NCI-H82 (cell line): ENCODE measurements at regions not wholly inside any gene's neighbourhood (a gene's known extent, or its start where the extent isn't known, plus 50 kb on each side); places are given as distances from the start of the nearest gene placed in this dataset.

Source experiments
- DNase-seq: peaks from one replicate; lab custom pipeline; 2025; lab: John Stamatoyannopoulos, UW

DNA sequence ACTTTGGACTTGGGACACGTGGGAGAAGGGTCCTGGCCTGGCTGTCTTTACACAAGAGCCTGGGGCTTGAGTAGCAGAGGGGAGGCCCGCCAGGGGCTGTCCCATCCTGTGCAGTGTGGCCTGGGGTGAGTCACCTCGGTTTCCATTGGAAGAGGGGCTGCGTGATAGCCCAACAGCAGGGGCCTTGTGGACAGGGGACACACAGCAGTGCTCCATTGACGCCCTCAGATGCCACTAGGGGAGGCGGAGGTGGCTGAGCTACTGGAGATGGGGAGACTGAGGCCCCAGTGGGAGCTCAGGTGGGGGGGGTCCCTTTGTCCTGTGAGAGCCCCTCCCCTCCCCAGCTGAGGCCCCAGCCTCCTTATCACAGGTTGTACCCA is 50.0 kb upstream of the RNU6ATAC start:
- DNase-seq: no peak

DNA sequence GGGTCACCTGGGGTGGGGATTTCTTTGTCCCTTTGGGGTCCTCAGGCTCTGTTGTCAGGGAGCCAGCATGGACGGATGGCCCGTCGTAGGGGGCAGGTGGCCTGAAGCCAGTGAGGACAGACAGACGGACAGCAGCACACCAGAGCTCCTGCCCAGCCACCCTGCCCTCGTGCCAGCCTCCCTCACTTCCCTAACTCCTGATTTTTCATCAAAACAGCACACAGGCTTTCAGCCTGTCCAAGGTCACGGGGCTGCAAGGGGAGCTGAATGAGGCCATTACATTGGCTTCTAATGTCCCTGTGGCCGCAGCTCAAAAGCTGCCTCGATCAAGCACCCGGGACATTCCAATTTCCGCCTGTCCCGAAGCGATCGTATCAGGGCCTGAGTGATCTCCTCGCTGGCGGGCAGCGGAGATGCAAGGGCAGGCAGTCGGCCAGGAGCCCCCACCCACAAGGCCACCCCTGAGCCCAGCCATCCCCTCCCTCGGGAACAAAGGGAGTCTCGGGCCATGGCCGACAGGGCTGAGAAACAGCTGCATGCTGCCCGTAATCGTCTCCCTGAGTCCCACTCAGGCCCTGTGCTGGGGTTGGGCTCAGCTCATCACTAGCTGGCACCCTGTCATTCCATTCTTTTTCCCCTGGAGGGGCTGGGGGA is 50.5 kb upstream of the RNU6ATAC start:
- no peak for DNase-seq

GRCh38 chr9:134215420-134215698 is 51.0 kb upstream of the RNU6ATAC start:
- no peak for DNase-seq

- DNase-seq: no peak
Measured at GRCh38 chr9:134215699-134216448, 51.5 kb upstream of the RNU6ATAC start.

DNA sequence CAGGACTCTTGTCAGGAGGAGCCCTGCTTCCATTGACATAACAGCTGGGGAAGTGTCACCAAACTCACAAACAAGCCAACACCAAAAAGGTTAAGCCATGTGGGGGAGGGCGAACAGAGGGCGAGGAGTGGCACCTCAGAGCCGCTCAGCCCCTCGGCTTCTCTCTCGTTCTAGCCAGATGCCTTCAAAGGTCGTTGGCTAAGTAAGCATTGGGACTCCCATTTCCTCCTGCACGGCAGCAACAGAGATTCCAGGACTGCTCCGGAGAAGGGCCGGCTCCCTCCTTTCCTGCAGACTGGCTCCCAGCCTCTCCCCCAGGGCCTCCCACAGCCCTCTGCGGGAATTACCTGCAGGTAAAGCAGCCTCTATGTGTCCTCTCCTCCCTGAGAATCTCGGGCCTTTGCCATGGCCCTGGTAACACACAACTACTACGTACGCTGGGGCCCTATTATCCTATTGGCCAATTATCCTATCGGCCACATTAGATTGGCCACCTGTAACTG is 52.1 kb upstream of the RNU6ATAC start:
- no peak for DNase-seq

DNA sequence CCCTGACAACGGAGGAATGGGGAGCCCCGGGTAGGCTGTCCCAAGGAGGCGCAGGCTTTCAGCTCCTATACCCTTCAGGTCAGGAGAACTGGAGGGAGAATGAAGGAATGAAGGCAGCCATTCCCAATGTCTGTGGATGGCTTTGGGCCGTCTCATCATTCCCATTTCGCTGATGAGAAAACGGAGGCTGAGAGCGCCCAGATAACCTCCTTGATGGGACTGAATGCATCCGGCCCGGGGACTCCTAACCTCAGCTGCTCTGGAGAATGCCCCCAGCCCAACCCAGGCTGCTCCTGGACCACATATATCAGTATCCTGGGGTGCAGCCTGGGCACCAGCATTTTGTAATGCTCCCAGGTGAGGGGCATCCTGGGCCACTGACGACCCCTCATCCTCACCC is 52.6 kb upstream of the RNU6ATAC start:
- DNase-seq: no peak

DNA sequence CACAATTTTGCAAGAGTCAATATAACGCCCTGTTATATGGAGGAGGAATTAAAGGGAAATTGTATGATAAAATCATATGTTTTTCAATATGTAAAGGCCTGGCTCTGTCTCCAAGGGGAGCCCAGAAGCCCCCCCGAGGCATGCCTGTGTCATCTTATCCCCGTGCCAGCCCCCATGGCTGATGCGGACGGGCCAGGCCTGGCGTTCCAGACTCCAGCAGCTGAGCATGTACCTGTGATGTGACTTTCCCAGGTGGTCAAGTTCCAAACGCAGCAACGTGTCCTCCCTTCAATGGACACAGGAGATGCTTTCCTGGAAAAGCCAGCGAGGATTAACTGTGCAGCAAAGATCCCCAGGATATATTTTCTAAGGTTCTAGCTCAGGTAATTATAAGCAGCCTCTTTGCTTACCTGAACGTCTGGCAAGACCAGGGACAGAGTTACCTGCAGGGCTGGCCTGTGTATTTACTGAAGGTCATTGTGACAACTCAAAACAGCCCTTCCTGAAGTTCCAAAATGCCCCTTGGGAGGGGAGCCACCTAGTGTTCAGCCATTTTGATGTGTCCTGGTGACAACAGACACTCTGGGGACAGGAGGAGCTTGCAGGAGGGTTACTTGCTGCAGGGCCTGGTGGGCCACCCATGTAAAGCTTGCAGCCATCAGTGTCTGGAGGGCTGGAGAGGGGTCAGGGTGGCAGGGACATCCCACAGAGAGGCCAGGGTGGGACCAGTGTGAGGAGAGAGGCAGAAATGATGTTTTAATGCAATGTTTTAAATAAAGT is 53.3 kb upstream of the RNU6ATAC start:
- peak; percentile 49 for DNase-seq

DNA sequence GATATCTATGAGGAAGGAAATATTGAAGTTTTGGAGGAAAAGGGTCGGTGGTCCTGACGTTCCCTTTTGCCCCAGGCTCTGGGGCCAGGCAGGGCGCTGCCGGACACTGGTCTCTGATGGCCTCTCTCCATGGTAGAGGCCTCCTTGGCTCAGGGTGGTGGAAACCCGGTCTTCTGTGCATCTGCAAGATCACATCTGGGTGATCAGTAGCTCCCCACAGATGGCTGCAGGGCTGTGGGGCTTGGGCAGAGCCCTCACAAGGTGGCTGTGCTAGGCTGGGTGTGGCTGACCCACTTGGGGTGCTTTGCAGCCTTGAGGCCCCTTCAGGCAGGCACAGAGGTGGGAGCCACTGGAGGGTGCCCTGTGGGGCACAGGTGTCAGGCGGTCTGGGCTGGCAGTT is 53.9 kb upstream of the RNU6ATAC start:
- no peak for DNase-seq

DNA sequence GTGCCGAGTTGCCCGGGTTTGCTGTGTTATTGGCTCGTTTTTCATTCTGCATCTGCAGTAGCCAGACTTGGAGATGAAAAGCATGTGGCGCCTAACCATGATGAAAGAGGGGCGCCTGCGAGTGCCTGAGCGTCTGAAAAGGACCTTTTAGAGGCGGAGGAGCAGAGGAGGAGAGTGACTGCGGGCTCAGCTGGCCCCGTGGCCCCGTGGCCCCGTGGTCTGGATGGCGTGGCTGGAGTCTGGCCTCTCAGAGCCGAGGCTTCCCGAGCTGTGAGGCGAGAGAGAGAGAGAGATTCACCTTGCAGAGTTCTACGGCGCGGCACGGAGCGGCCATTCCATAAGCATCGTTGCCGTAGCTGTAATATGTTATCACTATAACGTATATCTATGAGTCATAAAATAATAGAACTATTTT is 55.3 kb upstream of the RNU6ATAC start:
- DNase-seq: no peak

GRCh38 chr9:134220311-134220710 is 55.9 kb upstream of the RNU6ATAC start:
- no peak for DNase-seq

DNA sequence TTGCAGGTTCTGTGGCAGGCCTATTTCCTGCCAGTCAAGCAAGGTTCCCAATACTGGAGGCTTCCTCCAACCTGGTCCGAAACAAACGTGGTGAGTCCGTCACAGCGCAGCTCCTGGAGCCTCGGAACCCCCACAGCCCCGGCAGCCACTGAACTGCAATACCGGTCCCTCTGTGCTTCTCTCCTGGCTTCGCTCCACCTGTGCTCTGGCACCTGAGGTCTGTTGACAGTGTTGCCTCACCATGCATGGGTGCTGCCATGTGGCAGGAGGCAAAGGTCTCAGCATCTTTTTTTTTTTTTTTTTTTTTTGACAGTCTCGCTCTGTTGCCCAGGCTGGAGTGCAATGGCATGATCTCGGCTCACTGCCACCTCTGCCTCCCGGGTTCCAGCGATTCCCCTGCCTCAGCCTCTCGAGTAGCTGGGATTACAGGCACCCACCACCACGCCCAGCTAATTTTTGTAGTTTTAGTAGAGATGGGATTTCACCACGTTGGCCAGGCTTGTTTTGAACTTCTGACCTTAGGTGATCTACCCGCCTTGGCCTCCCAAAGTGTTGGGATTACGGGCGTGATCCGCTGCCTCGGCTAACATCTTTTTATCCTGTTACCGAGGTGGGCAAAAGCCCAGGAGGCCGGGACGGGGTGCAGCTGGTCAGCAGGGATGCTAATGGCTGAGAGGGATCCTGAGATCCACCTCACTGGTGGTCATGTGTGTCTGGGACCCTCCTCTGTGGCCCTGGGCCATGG is 57.1 kb upstream of the RNU6ATAC start:
- DNase-seq: peak; percentile 8

GRCh38 chr9:134222018-134222573 is 57.7 kb upstream of the RNU6ATAC start:
- DNase-seq: no peak

DNA sequence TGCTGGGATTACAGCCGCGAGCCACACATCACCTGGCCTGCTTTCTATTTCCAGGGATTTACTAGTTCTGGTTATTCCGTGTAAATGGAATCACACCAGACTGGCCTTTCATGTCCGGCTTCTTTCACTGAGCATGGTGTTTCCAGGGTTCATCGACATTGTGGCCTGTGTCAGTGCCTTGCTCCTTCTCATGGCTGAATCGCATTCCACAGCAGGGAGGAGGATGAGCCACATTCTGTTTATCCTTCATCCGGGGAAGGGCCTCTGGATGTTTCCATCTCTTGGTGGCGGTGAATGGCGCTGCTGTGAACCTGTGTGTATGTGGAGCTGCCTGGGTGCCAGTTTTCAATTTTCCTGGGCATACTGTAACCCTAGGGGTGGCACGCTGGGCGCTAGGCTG is 58.7 kb upstream of the RNU6ATAC start:
- DNase-seq: no peak

- DNase-seq: no peak
Measured at GRCh38 chr9:134223591-134224122, 59.3 kb upstream of the RNU6ATAC start.

GRCh38 chr9:134224127-134224526 is 59.8 kb upstream of the RNU6ATAC start:
- no peak for DNase-seq

GRCh38 chr9:134224567-134225093 is 60.3 kb upstream of the RNU6ATAC start:
- no peak for DNase-seq

DNA sequence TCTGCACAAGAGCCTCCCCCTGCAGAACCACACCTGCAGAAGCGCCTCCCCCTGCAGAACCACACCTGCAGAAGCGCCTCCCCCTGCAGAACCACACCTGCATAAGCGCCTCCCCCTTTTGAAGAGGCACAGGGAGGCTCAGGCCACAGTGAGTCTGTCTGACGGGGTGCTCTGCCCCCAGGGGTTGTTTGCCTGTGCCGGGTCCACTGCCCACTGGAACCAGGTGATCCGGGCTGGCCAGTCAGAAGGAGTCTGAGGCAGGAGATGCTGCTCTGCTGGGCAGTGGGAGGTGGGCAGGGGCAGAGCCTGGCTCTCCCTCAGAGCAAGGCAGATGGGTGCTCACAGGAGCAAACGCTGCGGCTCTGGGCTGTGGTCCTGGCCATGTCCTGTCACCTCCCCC is 60.8 kb upstream of the RNU6ATAC start:
- no peak for DNase-seq

DNA sequence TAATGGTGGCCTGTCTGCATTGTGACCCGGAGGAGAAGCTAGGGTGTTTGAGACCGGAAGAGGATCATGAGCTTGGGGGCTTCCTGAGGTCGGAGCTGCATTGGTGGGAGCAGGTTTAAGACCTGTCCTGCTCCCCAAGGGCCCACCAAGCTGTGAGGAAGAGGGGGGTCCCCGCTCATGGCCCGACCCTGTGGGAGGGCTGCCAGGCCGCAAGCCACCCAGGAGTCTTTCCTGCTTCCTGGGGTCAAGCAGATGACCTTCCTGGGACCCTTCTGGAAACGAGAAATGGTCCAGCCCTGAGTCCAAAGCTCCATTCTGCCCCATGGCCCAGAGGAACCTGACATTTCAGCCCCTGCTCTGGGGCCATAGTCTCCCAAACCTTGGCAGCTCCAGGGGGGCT is 61.5 kb upstream of the RNU6ATAC start:
- DNase-seq: no peak

GRCh38 chr9:134226221-134226930 is 62.0 kb upstream of the RNU6ATAC start:
- no peak for DNase-seq

DNA sequence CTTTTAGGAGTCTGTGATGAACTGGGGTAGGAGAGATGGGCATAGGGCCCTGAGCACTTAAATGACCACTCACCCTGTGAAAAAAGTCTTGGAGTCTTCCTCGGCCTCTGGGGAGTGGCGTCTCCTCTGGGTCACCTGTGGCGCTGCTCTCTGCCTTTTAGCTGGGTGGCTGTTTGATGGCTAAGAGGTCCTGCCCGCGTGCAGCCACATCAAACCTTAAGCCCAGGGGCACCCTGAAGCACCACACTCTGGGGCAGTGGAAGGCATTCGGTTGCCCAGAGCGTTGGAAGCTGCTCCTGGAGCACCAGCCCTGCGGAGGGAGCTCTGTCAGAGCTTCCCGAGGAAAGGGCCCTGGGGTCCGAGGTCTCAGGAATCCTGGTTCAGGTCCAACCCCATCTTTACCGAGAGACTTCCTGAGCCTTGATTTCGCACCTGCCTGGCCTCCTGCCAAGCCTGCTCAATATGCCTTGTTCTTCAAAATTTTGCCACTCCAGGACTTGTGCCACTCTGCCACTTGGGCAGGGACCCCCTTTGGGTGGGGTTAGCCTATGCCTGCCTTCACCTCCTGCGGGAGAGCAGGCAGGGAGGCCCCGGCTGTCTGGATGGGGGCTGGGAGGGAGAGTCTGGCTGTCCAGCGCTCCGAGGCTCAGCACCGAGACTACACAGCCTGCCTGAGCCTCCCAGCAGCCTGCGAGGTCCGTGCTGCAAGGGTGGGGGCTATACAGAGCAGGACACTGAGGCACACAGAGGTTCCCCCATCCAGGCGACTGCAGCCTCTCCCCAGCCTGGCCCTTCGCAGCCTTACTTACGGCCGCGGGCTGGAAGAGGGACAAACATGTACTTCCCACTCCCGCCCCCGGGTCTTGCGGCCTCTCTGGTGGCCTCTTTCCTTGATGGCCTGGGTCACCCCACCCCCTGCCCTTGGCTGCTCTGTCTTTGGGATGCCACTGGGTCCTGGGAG is 63.4 kb upstream of the RNU6ATAC start:
- DNase-seq: no peak
